Progenitor cell of endocrine pancreas (in vitro differentiated cells): ENCODE measurements at regions not wholly inside any gene's neighbourhood (a gene's known extent, or its start where the extent isn't known, plus 50 kb on each side); places are given as distances from the start of the nearest gene placed in this dataset.

ENCODE experiments used
- DNase-seq: peaks from one replicate; pipeline ENCODE4 v3.0.0; 2021; ENCODE audit warnings: low spot score; ENCODE audit not compliant: unreplicated experiment
- H3K27ac Mint-ChIP-seq: 2 replicates; pipeline ENCODE4 v1.8.0; 2021; ENCODE audit warnings: mild to moderate bottlenecking, moderate library complexity, mixed read lengths
- H3K27me3 Mint-ChIP-seq: 2 replicates; pipeline ENCODE4 v1.8.0; 2021; ENCODE audit warnings: mixed read lengths
- H3K36me3 Mint-ChIP-seq: 2 replicates; pipeline ENCODE4 v1.8.0; 2022; ENCODE audit warnings: mixed read lengths; ENCODE audit not compliant: insufficient read depth
- H3K4me1 Mint-ChIP-seq: 2 replicates; pipeline ENCODE4 v1.8.0; 2021; ENCODE audit warnings: low read depth, mixed read lengths
- H3K4me3 Mint-ChIP-seq: 2 replicates; pipeline ENCODE4 v1.8.0; 2021; ENCODE audit warnings: low read depth, mild to moderate bottlenecking, moderate library complexity, mixed read lengths
- H3K9me3 Mint-ChIP-seq: 2 replicates; pipeline ENCODE4 v1.8.0; 2021; ENCODE audit warnings: low read depth, mixed read lengths
- CTCF ChIP-seq: fragments of 200-600 bp; sonication (generic); IDR thresholded peaks from one replicate; pipeline ENCODE4 v1.5.0; 2021; ENCODE audit warnings: antibody characterized with exemption, mild to moderate bottlenecking; ENCODE audit not compliant: unreplicated experiment

- no peak for TF ChIP-seq CTCF
- H3K27ac Mint-ChIP-seq, result no peak overlapping the region
- DNase-seq, result no peak
- peaks cover 77% of the 10 kb centered on the region for H3K27me3 Mint-ChIP-seq
- H3K9me3 Mint-ChIP-seq, result no peaks in the 10 kb centered on the region
- peaks cover 20% of the 10 kb centered on the region for H3K4me1 Mint-ChIP-seq
- H3K36me3 Mint-ChIP-seq, result no peaks in the 10 kb centered on the region
- peak overlapping the region; percentile 73 for H3K4me3 Mint-ChIP-seq
These were observed 224.8 kb downstream of the STIM2 start for GRCh38 chr4:27085396-27085795.

GRCh38 chr4:27087306-27088045 lies 226.8 kb downstream of the STIM2 start:
- H3K4me3 Mint-ChIP-seq, result no peak overlapping the region
- H3K9me3 Mint-ChIP-seq, result no peaks in the 10 kb centered on the region
- no peaks in the 10 kb centered on the region for H3K36me3 Mint-ChIP-seq
- peaks cover 25% of the 10 kb centered on the region for H3K4me1 Mint-ChIP-seq
- H3K27ac Mint-ChIP-seq, result no peak overlapping the region
- peaks cover 69% of the 10 kb centered on the region for H3K27me3 Mint-ChIP-seq
- no peak for TF ChIP-seq CTCF
- no peak for DNase-seq

GRCh38 chr4:27088491-27088890 lies 227.8 kb downstream of the STIM2 start:
- Mint-ChIP-seq H3K36me3 (no peaks in the 10 kb centered on the region), H3K27me3 (peaks cover 59% of the 10 kb centered on the region), H3K9me3 (no peaks in the 10 kb centered on the region), H3K4me3 (no peak overlapping the region), H3K4me1 (peaks cover 27% of the 10 kb centered on the region), H3K27ac (no peak overlapping the region)
- no peak for TF ChIP-seq CTCF
- no peak for DNase-seq

GRCh38 chr4:27089186-27089585 lies 228.5 kb downstream of the STIM2 start:
- TF ChIP-seq CTCF, result no peak
- H3K4me3 Mint-ChIP-seq, result no peak overlapping the region
- no peaks in the 10 kb centered on the region for H3K9me3 Mint-ChIP-seq
- H3K27me3 Mint-ChIP-seq, result peaks cover 52% of the 10 kb centered on the region
- H3K4me1 Mint-ChIP-seq, result peaks cover 23% of the 10 kb centered on the region
- no peak overlapping the region for H3K27ac Mint-ChIP-seq
- H3K36me3 Mint-ChIP-seq, result no peaks in the 10 kb centered on the region
- no peak for DNase-seq

- no peak for TF ChIP-seq CTCF
- H3K27me3 Mint-ChIP-seq, result peaks cover 39% of the 10 kb centered on the region
- H3K9me3 Mint-ChIP-seq, result no peaks in the 10 kb centered on the region
- no peaks in the 10 kb centered on the region for H3K36me3 Mint-ChIP-seq
- H3K4me1 Mint-ChIP-seq, result peaks cover 16% of the 10 kb centered on the region
- no peak overlapping the region for H3K27ac Mint-ChIP-seq
- H3K4me3 Mint-ChIP-seq, result no peak overlapping the region
- DNase-seq, result no peak
These were observed 229.8 kb downstream of the STIM2 start for GRCh38 chr4:27090406-27090805.
